ENCODE measurements at regions not wholly inside any gene's neighbourhood (a gene's known extent, or its start where the extent isn't known, plus 50 kb on each side); places are given as distances from the start of the nearest gene placed in this dataset.

- DNase-seq (ENCODE audit: low read depth) = no peak
Observed at GRCh38 chr1:199698222-199698621, 329.3 kb upstream of the NR5A2 start.

GRCh38 chr1:199700551-199700950 is 327.0 kb upstream of the NR5A2 start:
- DNase-seq (ENCODE audit: low read depth) = no peak

- no peak for DNase-seq (ENCODE audit: low read depth)
Observed at GRCh38 chr1:199701726-199702125, 325.8 kb upstream of the NR5A2 start.

- DNase-seq (ENCODE audit: low read depth) = no peak
Observed at GRCh38 chr1:199704231-199704630, 323.3 kb upstream of the NR5A2 start.

GRCh38 chr1:199705825-199706224 is 321.7 kb upstream of the NR5A2 start:
- no peak for DNase-seq (ENCODE audit: low read depth)

- no peak for DNase-seq (ENCODE audit: low read depth)
Observed at GRCh38 chr1:199706826-199707606, 320.5 kb upstream of the NR5A2 start.

- DNase-seq (ENCODE audit: low read depth) = no peak
Observed at GRCh38 chr1:199710974-199711373, 316.5 kb upstream of the NR5A2 start.

- DNase-seq (ENCODE audit: low read depth) = no peak
Observed at GRCh38 chr1:199716729-199717128, 310.8 kb upstream of the NR5A2 start.

GRCh38 chr1:199719156-199719842 is 308.2 kb upstream of the NR5A2 start:
- DNase-seq (ENCODE audit: low read depth) = no peak

GRCh38 chr1:199720496-199720895 is 307.0 kb upstream of the NR5A2 start:
- DNase-seq (ENCODE audit: low read depth) = no peak

GRCh38 chr1:199721001-199721400 is 306.5 kb upstream of the NR5A2 start:
- DNase-seq (ENCODE audit: low read depth) = no peak

GRCh38 chr1:199723250-199723956 is 304.1 kb upstream of the NR5A2 start:
- no peak for DNase-seq (ENCODE audit: low read depth)

GRCh38 chr1:199724049-199724448 is 303.5 kb upstream of the NR5A2 start:
- no peak for DNase-seq (ENCODE audit: low read depth)

GRCh38 chr1:199725002-199725565 is 302.4 kb upstream of the NR5A2 start:
- no peak for DNase-seq (ENCODE audit: low read depth)

GRCh38 chr1:199727682-199728081 is 299.8 kb upstream of the NR5A2 start:
- DNase-seq (ENCODE audit: low read depth) = no peak

GRCh38 chr1:199728345-199728744 is 299.2 kb upstream of the NR5A2 start:
- DNase-seq (ENCODE audit: low read depth) = no peak

- DNase-seq (ENCODE audit: low read depth) = no peak
Observed at GRCh38 chr1:199733125-199733524, 294.4 kb upstream of the NR5A2 start.

GRCh38 chr1:199734186-199734585 is 293.3 kb upstream of the NR5A2 start:
- no peak for DNase-seq (ENCODE audit: low read depth)

- no peak for DNase-seq (ENCODE audit: low read depth)
Observed at GRCh38 chr1:199735660-199736059, 291.9 kb upstream of the NR5A2 start.

- DNase-seq (ENCODE audit: low read depth) = no peak
Observed at GRCh38 chr1:199736646-199737045, 290.9 kb upstream of the NR5A2 start.

- DNase-seq (ENCODE audit: low read depth) = no peak
Observed at GRCh38 chr1:199741586-199741985, 285.9 kb upstream of the NR5A2 start.

- DNase-seq (ENCODE audit: low read depth) = no peak
Observed at GRCh38 chr1:199742547-199742946, 285.0 kb upstream of the NR5A2 start.

- no peak for DNase-seq (ENCODE audit: low read depth)
Observed at GRCh38 chr1:199743227-199743626, 284.3 kb upstream of the NR5A2 start.
